Hypothalamus (tissue), 51 donors: ENCODE measurements at regions not wholly inside any gene's neighbourhood (a gene's known extent, or its start where the extent isn't known, plus 50 kb on each side); places are given as distances from the start of the nearest gene placed in this dataset.

ENCODE experiments used
- DNase-seq, 51 donors: peaks; one replicate each; lab custom pipeline; 2025; lab: John Stamatoyannopoulos, UW

GRCh38 chr10:130637089-130637676 is 501.0 kb downstream of the GLRX3 start:
- DNase-seq: no peak

- DNase-seq: no peak
Observed at GRCh38 chr10:130638991-130639390, 502.8 kb downstream of the GLRX3 start.

DNA sequence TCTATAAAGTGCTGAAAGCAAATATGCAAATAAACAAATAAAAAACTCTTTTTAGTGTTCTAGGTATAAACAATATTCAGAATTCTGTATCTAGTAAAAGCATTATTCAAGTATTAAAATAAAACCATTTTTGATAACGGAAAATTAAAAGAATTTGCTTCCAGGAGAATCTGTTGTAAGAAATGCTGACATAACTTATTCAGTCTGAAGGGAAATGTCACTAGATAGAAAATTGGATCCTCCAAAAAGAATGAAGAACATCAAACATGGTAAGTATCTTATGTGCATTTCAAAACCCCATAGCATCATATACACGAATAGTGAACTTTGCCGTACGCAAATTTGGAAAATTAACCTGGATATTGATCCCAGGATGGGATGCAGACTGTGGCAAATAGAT is 506.7 kb downstream of the GLRX3 start:
- DNase-seq: no peak

- DNase-seq: no peak
Observed at GRCh38 chr10:130647341-130647740, 511.1 kb downstream of the GLRX3 start.

- DNase-seq: no peak
Observed at GRCh38 chr10:130648807-130649206, 512.6 kb downstream of the GLRX3 start.

DNA sequence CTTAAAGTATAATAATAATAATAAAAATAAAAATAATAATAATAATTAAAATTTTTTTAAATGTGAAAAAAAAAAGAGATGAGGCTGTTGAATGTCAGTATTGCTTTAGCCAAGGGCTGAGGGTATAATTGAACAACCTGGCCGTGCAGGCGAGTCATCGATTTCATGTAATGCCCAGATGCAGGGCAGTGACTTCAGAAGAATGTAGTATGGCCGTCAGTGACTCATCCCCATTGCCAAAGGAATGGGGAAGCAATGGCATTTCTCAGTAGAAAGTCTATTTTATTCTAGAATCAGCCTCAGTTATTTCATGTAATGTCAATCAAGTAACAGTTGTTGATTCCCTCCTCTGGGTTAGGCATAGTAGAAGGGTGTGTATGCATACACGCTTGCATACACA is 516.4 kb downstream of the GLRX3 start:
- no peak for DNase-seq

- no peak for DNase-seq
Observed at GRCh38 chr10:130652964-130653578, 516.9 kb downstream of the GLRX3 start.

DNA sequence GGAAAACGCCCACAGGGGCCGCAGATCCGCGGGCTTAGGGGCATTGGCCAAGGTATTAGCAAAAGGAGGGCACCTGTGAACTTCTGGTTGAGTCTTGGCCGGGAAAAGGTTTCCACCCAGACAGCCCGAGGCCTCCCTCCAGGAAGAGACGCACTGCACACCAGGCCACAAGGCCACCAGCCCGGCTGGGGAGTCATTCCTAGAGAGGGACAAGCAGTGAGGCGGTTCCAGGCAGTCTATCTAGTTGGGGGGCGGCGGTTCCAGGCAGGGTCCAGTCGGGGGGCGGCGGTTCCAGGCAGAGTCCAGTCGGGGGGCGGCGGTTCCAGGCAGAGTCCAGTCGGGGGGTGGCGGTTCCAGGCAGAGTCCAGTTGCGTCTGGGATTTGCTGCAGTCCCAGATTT is 518.5 kb downstream of the GLRX3 start:
- no peak for DNase-seq

GRCh38 chr10:130655313-130656186 is 519.4 kb downstream of the GLRX3 start:
- DNase-seq: no peak

DNA sequence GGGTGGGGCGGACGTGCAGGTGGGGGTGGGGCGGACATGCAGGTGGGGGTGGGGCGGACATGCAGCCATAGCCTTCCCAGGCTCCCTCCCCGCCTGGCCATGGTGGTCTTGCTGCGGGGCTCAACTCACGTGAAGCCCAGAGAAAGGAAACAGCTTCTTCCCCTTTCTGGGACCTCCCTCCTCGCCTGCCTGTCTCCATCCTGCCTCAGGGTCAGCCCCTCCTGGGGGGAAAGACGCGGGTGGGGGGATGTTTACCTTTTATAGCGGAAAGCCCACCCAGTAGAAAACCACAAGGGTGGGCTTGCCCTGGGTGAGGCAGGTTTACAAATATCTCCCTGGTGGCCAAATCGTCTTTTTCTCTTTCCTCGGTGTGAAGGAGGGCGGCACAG is 520.0 kb downstream of the GLRX3 start:
- DNase-seq: no peak

DNA sequence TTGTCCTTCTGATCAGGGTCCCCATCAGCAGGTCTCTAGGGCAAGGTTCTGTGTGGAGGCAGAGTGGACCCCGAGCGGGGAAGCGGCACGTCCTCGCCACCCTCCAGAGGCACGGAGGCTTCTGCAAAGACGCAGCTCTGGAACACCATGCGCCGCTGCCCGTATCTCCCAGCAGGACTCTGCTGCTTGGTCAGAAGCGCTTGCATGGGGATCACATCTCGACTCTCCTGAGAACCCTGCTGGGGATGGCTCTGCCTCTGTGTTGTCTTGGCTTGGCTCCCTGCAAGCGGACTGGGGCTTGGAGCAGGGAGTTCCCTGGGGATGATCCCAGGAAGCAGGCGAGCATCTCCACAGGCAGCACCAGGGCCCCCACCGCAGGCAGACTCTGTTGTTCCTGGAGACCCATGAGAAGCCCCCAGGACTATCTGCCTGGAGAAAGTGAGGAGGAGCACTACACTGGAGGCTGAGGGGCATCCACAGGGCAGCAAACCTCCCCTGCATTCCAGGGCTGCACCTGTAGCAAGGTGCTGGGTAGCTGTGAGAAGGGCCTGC is 520.5 kb downstream of the GLRX3 start:
- DNase-seq: no peak

- DNase-seq: no peak
Observed at GRCh38 chr10:130658687-130659290, 522.6 kb downstream of the GLRX3 start.

DNA sequence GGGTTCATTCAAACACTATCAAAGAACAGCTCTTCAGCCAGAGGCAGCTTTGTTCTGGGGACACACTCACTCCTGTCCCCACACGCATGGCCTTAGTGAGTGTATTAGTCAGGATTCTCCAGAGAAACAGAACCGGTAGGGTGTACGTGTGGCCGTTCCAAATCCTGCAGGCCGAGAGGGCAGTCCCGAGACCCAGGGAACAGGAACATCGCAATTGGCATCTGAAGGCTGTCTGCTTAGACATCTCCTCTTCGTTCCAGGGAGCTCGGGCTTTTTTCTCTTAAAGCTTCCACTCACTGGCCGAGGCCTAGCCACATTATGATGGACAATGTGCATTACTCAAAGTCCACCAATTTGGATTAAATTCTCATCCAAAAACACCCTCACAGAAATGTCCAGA is 523.3 kb downstream of the GLRX3 start:
- no peak for DNase-seq

DNA sequence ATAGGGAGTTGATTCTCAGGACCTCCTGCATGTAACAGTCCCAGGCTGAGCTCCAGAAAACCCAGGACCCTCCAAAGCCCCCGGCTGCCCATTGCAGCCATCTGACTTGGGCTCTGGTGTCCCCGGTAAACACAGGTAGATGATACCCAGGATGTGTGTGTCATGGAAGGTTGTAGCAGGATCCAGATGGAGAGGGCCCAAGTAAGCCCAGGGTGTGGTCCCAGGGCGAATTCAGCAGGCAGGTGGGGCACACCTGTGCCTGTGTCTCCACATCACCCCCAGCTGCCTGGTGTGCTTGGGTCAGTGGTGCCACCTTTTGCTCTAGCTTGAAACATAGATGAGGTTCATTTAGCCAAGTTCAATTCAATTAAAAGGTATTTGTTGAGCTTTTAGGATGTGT is 524.1 kb downstream of the GLRX3 start:
- no peak for DNase-seq

- DNase-seq: no peak
Observed at GRCh38 chr10:130661419-130661818, 525.2 kb downstream of the GLRX3 start.

- no peak for DNase-seq
Observed at GRCh38 chr10:130662775-130663174, 526.6 kb downstream of the GLRX3 start.

GRCh38 chr10:130664526-130664925 is 528.3 kb downstream of the GLRX3 start:
- DNase-seq: no peak

GRCh38 chr10:130666215-130666614 is 530.0 kb downstream of the GLRX3 start:
- no peak for DNase-seq

- peak in 5 of 51 donors; percentile 2 to 25 (median 7) for DNase-seq
Observed at GRCh38 chr10:130686689-130687300, 550.6 kb downstream of the GLRX3 start.

GRCh38 chr10:130687566-130687965 is 551.4 kb downstream of the GLRX3 start:
- DNase-seq: no peak
